ENCODE measurements at regions not wholly inside any gene's neighbourhood (a gene's known extent, or its start where the extent isn't known, plus 50 kb on each side); places are given as distances from the start of the nearest gene placed in this dataset.

- TF ChIP-seq CTCF (conservative IDR thresholded peaks at IDR 0.05): no peak
- 0 out of 2 replicates have a peak overlapping the region, but pooled peaks have one; percentile 8 for H3K27ac ChIP-seq
Observed at GRCh38 chrX:39309721-39310152, 508.5 kb downstream of the MID1IP1 start.

- no peak for TF ChIP-seq CTCF (conservative IDR thresholded peaks at IDR 0.05)
- H3K27ac ChIP-seq: no peak overlapping the region
Observed at GRCh38 chrX:39310891-39311290, 509.6 kb downstream of the MID1IP1 start.

GRCh38 chrX:39311646-39312045 is 510.4 kb downstream of the MID1IP1 start:
- no peak overlapping the region for H3K27ac ChIP-seq
- no peak for TF ChIP-seq CTCF (conservative IDR thresholded peaks at IDR 0.05)

- H3K27ac ChIP-seq: no peak overlapping the region
- no peak for TF ChIP-seq CTCF (conservative IDR thresholded peaks at IDR 0.05)
Observed at GRCh38 chrX:39313146-39313545, 511.9 kb downstream of the MID1IP1 start.

GRCh38 chrX:39318506-39319343 is 517.5 kb downstream of the MID1IP1 start:
- TF ChIP-seq CTCF (conservative IDR thresholded peaks at IDR 0.05): no peak
- no peak overlapping the region for H3K27ac ChIP-seq

- no peak overlapping the region for H3K27ac ChIP-seq
- no peak for TF ChIP-seq CTCF (conservative IDR thresholded peaks at IDR 0.05)
Observed at GRCh38 chrX:39320165-39320564, 518.9 kb downstream of the MID1IP1 start.

- H3K27ac ChIP-seq: no peak overlapping the region
- TF ChIP-seq CTCF (conservative IDR thresholded peaks at IDR 0.05): no peak
Observed at GRCh38 chrX:39322496-39322895, 521.2 kb downstream of the MID1IP1 start.

Measured in VCaP (cell line).